Pancreas (tissue), 10 donors: ENCODE measurements at regions not wholly inside any gene's neighbourhood (a gene's known extent, or its start where the extent isn't known, plus 50 kb on each side); places are given as distances from the start of the nearest gene placed in this dataset.
A peak's percentile ranks its signal among the peaks of the same experiment; 100 is the strongest.
"Not testable (repeated sequence)": the region's sequence is repeated elsewhere in the genome, so short reads cannot be mapped to it uniquely, and the experiment has no call there.

Source experiments
- ATAC-seq, 4 donors: fragments of 200-7000 bp; cut with Tn5 transposase; one replicate each; pipeline versions ENCODE4 v1.8.0 to v1.9.1; 2020; ENCODE audit warnings: mild to moderate bottlenecking in 4 of 4, moderate library complexity in 4 of 4
- DNase-seq, 6 donors: peaks; one replicate each; pipeline ENCODE4 v3.0.0-alpha.2; 2020
- FAIRE-seq: peaks from 2 replicates; lab custom pipeline; 2012; peaks lifted over from hg19 to GRCh38; lab: Jason Lieb, UNC
- H3K27ac ChIP-seq, 4 donors: fragments of 200-600 bp; sonication (generic); 1 replicate in 3 of 4; 2 replicates in 1 of 4; pipeline versions ENCODE4 v1.5.0 to v1.8.0; 2020
- H3K27me3 ChIP-seq, 4 donors: fragments of 200-600 bp; one replicate each; pipeline ENCODE4 v1.8.0; 2021
- H3K36me3 ChIP-seq, 3 donors: fragments of 200-600 bp; sonication (generic) in 1 of 3; one replicate each; pipeline versions ENCODE4 v1.5.0 to v1.8.0; 2020 to 2021
- H3K4me1 ChIP-seq, 3 donors: fragments of 200-600 bp; one replicate each; pipeline ENCODE4 v1.8.0; 2021
- H3K4me3 ChIP-seq, 4 donors: fragments of 200-600 bp; sonication (generic) in 2 of 4; one replicate each; pipeline versions ENCODE4 v1.5.0 to v1.8.0; 2020 to 2021
- H3K9me3 ChIP-seq, 4 donors: fragments of 200-600 bp; one replicate each; pipeline ENCODE4 v1.8.0; 2021
- WGBS, 2 donors: extraction: QIAGEN DNeasy Blood & Tissue Kit; methylation state at CpG; one replicate each; pipeline ENCODE4 v1.1.7; 2013; 5-methylcytosine and 5-hydroxymethylcytosine counted together
- intact Hi-C, 3 donors: fragments of 100-400 bp; cut with DNase I; formaldehyde crosslinking; loops; one replicate each; pipeline versions ENCODE4 v1.11.1 to v1.14.2; 2022
- TF ChIP-seq, protein P1 (sequence below), 4 donors: fragments of 200-600 bp; sonication (generic) in 3 of 4; IDR thresholded peaks; one replicate each; pipeline versions ENCODE4 v1.5.0 to v1.8.0; 2021; ENCODE audit warnings: antibody characterized with exemption in 4 of 4
- donor health status: healthy with polysubstance abuse.
- donor health status: DM: no; HTN: no; CAD: no; lungs with moderate emphysema.
- donor health status: DM: no; HTN: no; CAD: no.
- donor health status: control.
- donor health status: control.
- donor health status: Bipolar disorder and iron deficiency.
- donor health status: DM: yes; HTN: yes; CAD: no.
- donor health status: DM: no; HTN: no; CAD: no.
- donor health status: DM: no; HTN: no; CAD: no.
- donor health status: DM: yes; HTN: yes; CAD: no.

DNA sequence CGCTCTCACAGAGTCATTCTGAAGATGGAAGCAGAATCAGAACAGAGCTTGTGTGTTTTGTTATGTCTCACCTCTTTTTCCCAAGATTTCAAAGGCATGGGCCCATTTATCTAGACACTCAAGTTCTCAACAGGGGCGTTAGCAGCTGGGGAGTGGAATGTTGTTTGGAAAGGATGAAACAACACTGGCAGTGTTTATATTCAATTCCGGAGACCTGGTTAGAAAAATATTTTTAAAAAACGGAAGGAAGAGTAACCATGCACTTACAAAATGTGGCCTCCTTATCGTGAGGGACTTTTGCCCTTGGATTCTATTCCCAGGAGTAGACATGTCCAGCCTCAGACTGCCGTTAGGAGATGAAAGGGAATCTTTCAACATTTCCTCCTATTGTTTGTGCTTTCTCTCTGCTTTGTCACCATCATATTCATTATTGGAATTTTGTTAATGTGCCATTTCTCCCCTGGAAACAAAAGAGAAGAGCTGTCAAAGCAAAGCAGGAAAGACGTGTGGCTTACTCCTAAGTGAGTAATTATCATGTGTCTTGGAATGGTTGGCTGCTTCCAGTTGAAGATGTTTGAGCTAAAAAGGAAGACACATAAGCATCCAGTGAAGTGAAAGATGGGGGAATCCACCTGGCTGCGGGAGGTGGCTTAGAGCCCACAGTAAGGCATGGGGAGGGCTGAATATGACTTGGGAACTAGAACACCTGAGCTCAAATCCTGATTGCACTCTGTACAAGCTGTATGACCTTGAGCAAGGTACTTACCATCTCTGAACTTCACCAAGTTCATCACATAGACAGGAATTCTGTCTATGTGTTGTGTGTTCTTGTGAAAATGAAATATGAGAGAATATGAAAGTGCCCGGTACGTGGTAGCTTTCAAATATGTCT is 71.7 kb upstream of the JUN start:
- DNase-seq (peak in 3 of 6 donors; percentile 25 to 57 (median 42)), ATAC-seq (peak; percentile 81 to 92 (median 86)), FAIRE-seq (no peak)
- intact Hi-C loops: no loop called here
- 44 to 46% methylated on average over 10 of the region's 10 CpGs for WGBS, 2 donors
- Histone ChIP-seq H3K36me3 (no peaks in the 10 kb centered on the region), H3K4me1 (peaks cover 0 to 30% (median 26%) of the 10 kb centered on the region in 3 donors), H3K27me3 (no peaks in the 10 kb centered on the region), H3K9me3 (no peaks in the 10 kb centered on the region), H3K27ac (peak overlapping the region in 1 of 4 donors; percentile 42), H3K4me3 (no peak overlapping the region)
- TF ChIP-seq, protein P1, sequence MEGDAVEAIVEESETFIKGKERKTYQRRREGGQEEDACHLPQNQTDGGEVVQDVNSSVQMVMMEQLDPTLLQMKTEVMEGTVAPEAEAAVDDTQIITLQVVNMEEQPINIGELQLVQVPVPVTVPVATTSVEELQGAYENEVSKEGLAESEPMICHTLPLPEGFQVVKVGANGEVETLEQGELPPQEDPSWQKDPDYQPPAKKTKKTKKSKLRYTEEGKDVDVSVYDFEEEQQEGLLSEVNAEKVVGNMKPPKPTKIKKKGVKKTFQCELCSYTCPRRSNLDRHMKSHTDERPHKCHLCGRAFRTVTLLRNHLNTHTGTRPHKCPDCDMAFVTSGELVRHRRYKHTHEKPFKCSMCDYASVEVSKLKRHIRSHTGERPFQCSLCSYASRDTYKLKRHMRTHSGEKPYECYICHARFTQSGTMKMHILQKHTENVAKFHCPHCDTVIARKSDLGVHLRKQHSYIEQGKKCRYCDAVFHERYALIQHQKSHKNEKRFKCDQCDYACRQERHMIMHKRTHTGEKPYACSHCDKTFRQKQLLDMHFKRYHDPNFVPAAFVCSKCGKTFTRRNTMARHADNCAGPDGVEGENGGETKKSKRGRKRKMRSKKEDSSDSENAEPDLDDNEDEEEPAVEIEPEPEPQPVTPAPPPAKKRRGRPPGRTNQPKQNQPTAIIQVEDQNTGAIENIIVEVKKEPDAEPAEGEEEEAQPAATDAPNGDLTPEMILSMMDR (IDR thresholded peaks at IDR 0.05): no peak

- 96 to 100% methylated on average over 1 of the region's 1 CpG for WGBS, 2 donors
- peak in 3 of 4 donors; percentile 19 to 58 (median 32) for ATAC-seq
- intact Hi-C loops, H3K4me3 ChIP-seq, H3K9me3 ChIP-seq, H3K27me3 ChIP-seq, FAIRE-seq, H3K36me3 ChIP-seq, DNase-seq: not testable (repeated sequence)
- Histone ChIP-seq H3K27ac (peak overlapping the region in 1 of 4 donors; percentile 42), H3K4me1 (peaks cover 0 to 30% (median 26%) of the 10 kb centered on the region in 3 donors)
Measured at GRCh38 chr1:58856281-58856680, 72.4 kb upstream of the JUN start.

DNA sequence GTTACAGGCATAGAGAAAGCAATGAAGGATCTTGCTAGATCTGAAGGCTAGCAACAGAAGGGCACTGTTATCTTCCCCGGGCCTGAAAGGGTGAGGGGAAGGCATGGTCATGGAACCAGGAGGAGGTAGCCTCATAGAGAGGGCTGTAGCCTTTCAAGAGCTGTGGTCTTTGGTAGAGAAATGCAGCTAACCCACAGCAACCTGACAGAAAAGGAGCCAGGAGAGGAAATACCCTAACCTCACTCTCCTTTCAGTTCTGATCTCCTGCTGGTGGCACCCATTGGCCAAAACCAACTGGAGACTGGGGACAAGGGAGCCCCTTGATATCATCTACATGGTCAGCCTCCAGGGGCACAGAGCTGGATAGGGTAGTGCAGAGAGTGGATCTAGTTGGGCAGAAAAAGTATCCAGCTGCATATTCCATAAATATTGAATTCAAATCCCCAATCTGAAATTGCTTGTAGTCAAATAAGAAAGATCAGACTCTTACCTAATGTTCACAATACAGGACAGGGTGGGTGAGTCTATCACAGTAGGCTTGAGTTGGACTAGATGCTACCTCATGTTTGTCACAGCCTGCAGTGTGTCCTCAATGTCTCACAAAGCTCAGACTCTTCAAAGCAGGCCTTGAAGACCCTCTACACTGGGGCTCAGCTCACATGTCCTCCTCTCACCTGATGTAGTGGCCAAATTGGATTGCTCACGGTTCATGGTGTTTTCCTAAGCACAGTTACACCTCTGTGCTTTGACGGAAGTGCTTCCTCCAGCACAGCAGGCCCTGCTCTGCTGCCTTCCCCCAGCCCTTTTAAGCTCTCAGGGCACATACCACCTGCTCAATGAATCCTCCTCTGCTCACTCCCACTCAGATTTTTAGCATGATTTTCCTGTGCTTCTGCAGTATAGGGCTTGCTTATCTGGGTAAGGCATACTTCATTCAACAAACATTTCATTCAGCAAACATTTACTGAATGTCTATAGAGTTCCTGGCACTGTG is 74.1 kb upstream of the JUN start:
- Histone ChIP-seq H3K4me3 (no peak overlapping the region), H3K27me3 (no peaks in the 10 kb centered on the region), H3K9me3 (no peaks in the 10 kb centered on the region), H3K4me1 (peaks cover 0 to 30% (median 26%) of the 10 kb centered on the region in 3 donors), H3K36me3 (no peaks in the 10 kb centered on the region), H3K27ac (peak overlapping the region in 2 of 4 donors; percentile 42 to 60)
- DNase-seq (no peak), FAIRE-seq (no peak), ATAC-seq (peak; percentile 25 to 68 (median 62))
- 44 to 45% methylated on average over 3 of the region's 3 CpGs for WGBS, 2 donors
- intact Hi-C loops: no loop called here
- TF ChIP-seq, protein P1 (IDR thresholded peaks at IDR 0.05): no peak

DNA sequence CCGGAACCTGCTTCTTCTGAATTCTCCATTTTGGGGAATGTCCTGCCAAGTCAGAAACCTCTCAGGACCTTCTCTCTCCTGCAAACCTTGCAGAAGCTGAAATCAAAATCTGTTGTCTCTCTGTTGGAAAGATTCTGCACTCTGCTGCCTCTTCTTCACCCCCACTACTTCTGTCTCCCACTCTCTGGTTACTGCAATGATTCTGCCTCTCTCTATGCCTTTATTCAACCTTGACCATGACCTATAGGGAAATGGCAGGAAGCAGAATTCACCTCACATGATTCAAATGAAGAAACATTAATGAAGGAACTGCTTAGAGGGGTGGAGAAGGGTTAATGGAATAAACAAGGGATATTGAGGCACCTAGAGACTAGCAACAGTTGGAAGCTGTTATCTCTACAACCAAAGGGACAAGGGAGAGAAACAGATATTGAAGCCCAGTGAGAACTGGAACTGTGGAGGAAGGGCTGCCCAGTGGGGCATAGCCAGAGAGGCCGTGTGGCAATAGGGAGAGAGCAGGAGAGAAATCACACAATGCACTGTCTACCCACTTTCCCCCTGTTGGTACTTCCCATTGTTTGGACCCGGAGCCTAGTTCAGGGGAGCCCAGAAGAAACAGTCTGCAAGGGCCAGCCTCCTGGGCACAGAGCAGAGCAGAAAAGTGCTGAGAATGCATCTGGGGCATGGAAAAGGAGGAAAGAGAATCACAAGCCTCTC is 76.1 kb upstream of the JUN start:
- Histone ChIP-seq H3K9me3 (no peaks in the 10 kb centered on the region), H3K27me3 (no peaks in the 10 kb centered on the region), H3K4me3 (no peak overlapping the region), H3K4me1 (peaks cover 0 to 26% (median 22%) of the 10 kb centered on the region in 3 donors), H3K27ac (no peak overlapping the region), H3K36me3 (no peaks in the 10 kb centered on the region)
- no peak for DNase-seq
- WGBS, 2 donors: 95% methylated on average over 3 of the region's 3 CpGs
- no peak for ATAC-seq
- TF ChIP-seq, protein P1 (IDR thresholded peaks at IDR 0.05): no peak
- no peak for FAIRE-seq
- intact Hi-C loops: no loop called here
